NCI-H1105 (cell line): ENCODE measurements at regions not wholly inside any gene's neighbourhood (a gene's known extent, or its start where the extent isn't known, plus 50 kb on each side); places are given as distances from the start of the nearest gene placed in this dataset.
"Not testable (repeated sequence)": the region's sequence is repeated elsewhere in the genome, so short reads cannot be mapped to it uniquely, and the experiment has no call there.

Experiments used
- DNase-seq: peaks from one replicate; lab custom pipeline; 2025; lab: John Stamatoyannopoulos, UW

DNA sequence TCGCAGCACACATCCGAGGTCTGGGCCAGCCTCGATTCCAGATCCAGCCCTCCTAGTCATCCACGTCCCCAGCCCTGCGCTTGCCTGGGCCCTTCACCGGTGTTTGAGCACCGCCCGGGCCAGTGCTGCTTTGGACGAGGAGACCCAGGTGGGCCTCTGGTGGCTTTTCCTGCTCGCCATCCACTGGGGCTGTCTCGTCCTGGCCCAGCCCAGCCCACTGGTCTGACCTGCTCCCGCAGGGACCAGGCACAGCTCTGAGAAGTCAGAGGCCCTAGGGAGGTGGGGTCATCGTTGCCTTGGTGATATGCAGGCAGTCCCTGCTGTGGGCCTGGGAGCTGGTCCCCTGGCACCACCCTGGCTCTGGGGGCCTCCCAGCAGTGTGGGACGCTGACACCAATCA lies 200.8 kb downstream of the USP22 start:
- DNase-seq = not testable (repeated sequence)

DNA sequence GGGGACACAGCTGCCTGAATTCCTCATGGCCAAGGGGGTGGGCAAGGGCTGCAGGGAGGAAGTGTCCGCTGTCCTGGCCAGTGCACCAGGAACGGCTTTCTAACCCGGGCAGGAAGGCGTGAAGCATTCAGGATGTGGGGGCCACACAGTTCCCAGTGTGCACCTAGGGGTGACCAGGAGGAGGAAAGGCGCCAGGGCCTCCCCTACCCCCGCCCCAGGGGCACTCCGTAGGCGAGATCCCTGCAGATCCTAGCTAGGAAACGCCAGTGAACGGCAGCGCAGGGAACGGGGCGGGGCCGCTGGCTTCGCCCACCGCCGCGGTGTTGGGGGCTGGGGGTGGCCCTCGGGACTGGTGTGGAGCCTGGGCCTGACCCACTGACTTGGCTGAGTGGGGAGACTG lies 199.6 kb downstream of the USP22 start:
- DNase-seq = not testable (repeated sequence)

DNA sequence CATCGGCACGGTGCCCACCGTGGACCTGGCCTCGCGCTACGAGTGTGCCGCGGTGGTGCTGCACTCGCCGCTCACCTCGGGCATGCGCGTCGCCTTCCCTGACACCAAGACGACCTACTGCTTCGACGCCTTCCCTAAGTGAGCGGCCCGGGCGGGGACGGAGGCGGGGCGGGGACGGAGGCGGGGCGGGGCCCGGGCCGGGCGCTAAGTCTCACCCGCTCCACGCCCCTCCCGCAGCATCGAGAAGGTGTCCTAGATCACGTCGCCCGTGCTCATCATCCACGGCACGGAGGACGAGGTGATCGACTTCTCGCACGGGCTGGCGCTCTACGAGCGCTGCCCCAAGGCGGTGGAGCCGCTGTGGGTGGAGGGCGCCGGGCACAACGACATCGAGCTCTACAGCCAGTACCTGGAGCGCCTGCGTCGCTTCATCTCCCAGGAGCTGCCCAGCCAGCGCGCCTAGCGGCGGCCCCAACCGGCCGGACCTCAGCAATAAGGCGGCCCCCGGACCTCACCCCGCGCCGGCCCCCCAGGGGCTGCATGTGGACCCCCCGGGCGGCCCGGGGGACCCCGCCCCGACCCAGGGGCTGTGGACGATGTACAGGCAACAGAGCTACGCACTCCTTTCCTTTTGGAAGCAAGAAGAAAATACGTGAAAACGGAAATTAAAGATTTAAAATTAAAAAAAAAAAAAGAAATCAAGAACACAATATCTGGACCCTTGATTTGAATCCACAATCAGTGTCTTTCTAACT lies 198.8 kb downstream of the USP22 start:
- DNase-seq = not testable (repeated sequence)

DNA sequence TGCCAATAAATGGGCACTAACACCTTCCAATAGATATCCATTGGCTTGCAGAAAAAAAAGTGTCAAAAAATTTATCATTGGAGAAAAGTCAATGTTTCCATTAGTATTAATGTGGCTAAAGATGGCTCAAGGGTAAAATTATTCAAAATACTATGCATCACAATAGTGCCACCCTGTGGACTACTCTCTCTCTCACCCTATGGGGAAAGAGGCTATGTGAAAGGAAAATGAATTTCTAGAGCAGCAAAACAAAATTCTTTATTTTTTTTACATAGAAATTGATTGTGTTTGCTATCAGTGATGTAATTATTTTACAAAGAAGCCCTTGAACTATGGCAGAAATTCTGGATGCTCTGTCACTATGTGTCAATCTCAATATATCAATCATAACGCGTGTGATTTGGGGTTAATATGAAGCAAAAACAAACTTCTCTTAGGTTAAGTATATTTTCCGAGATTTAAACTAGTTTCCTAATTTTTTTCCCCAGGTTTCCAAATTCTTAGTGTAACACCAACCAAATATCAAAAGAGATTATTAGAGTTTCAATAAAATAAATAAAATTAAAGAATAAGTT lies 193.9 kb downstream of the USP22 start:
- not testable (repeated sequence) for DNase-seq

DNA sequence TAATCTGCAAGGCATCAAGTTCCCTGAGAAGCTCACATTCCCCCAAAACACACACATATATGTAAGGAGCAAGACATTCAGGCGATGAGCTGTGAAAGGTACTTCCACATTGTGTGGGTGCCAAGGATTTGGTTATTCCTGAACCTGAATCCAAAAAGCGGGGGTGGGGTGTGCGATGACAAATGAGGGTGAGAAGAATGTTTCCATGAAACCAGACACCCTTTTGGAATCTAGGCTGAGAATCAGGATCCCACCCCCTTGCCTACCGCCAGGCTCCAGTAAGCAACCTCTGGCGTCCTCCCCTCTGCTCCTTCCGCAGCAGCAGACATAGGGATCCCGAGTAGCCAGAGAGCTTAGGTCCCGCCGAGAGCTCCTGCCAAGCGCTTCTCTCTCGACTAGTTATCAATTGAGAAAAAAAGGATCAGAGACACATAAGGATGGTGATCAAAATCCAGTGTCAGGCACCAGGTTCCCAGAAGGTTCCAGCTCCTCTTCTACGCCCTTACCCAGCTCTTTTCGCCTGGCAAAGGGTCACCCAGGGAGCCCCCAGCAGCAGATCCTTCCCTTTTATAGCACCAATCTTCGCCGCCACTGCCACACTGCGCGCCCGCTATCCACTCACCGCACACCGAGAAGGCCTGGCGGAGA lies 191.1 kb downstream of the USP22 start:
- peak; percentile 35 for DNase-seq

DNA sequence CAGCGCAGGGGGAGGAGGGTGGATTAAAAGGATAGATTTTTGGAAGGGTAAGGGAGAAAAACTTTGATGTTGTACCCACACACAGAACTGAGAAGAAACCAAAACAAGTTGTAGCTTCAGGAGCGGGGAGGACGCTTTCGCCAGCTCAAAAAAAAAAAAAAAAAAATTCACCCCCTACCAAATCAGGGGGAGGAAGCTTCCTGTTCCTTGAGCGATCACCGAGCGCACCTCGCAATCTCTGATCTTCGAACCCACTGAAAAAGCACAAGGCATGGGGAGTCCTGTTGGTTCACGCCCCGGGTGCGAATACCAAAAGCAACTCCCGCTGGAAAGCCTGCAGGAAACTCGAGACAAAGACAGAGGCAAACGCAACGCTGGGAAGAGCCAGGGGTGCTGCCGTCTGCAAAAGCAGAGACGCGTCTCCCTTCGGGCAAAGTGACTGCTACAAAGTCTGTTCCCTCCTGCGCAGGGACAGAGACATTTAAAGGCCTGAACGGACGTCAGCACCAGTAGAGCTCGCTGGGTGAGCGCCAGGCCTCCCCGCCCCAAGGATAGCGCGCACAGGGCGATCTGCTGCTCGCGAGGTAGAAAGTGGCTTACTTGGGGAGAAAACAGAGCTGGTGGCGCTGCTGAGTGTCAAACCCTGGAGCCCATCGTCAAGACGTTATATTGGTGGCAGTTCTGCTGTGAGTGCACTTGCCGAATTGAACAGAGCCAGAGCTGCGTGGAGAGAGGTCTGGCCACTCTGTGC lies 190.4 kb downstream of the USP22 start:
- DNase-seq = peak; percentile 55

DNA sequence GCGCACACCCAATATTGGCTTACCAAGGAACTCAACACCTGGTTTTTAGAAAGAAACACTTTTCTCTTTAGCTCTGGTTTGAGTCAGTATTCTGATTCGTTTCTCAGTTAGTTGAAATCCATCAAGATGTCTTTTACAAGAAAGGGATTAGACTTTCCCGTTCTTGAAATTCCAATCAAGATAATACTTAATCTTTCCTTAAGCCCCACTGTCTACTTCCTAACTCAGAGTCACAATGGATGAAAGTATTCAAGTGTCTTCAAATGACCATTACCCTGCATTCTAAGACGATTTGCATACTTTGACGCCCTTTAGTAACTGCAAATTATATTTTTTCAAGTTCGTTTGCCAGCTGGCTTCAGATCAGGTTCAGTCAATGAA lies 189.8 kb downstream of the USP22 start:
- DNase-seq = no peak

DNA sequence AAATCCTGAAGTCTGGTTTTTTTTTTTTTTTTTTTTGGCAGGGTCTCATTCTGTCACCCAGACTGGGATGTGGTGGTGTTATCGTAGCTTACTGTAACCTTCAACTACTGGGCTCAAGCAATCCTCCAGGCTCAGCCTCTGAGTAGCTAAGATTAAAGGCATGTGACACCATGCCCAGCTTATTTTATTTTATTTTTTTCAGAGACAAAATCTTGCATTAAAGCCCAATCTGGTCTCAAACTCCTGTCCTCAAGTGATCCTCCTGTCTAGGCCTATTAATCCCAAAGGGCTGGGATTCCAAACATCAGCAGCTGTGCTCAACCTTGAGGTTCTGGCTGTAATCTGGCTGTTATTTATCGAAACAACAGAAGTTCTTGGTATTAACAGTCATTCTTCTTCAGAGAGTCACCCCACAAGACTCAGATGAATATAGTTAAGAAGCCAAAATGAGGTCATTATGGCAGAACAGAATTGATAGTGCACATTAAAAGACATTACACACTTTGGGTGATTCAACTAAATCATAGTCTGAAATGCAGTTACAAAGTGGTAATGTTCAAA lies 186.8 kb downstream of the USP22 start:
- DNase-seq = not testable (repeated sequence)

DNA sequence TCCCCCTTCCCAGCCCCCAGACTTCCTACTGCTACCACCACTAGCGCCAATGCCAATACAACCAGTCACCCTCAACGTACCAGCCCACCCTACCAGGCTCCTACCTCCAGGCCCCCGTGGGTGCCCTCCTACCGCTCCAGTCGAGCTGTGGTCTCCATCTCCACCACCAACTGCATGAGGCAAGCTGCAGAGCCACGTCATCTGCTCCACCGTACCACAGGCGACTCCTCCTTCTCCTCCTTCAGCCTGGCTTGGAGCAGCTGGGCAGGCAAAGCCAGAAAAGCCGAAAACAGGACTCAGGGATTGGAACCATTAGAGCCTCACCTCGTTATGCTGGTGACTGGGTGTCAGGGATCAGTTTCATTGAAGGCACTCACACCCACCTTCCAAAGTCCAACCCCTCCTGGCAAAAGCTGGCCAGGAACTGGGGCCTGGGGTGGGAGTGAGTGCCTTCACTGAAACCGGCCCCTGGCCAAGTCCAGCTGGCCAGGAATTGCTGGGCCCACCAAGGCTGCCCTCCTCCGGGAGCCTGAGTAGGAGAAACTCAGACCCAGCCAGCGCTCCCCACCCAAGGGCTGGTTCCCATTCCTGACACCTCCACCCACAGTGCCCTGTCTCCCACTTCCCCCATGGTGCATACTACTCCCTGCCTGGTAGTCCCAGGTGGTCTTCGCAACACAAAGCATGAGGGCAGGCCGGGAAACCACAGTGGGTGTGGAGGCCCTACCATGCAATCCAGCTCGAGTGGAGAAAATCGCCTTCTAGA lies 176.2 kb downstream of the USP22 start:
- DNase-seq = not testable (repeated sequence)

DNA sequence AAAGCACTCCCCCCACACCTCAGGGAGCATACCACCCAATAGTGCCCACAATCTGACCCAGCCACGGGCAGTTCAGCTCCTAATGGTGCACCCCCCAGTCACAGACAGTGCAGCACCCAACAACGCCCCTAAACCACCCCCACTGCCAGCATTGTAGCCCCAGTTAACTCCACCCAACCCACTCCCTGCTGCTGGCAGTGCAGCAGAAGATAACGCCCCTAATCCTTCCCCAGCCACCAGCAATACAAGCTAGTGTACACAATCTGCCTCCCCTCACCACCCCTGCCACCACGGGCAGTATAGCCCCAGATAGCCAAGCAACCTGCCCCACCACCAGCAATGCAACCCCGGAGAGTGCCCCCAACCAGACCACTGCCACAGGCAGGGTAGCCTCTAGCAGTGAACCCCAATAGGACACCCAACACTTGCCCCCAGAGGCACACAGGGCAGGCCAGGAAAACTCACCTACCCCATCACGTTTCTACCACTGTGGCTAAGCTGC lies 175.3 kb downstream of the USP22 start:
- not testable (repeated sequence) for DNase-seq

DNA sequence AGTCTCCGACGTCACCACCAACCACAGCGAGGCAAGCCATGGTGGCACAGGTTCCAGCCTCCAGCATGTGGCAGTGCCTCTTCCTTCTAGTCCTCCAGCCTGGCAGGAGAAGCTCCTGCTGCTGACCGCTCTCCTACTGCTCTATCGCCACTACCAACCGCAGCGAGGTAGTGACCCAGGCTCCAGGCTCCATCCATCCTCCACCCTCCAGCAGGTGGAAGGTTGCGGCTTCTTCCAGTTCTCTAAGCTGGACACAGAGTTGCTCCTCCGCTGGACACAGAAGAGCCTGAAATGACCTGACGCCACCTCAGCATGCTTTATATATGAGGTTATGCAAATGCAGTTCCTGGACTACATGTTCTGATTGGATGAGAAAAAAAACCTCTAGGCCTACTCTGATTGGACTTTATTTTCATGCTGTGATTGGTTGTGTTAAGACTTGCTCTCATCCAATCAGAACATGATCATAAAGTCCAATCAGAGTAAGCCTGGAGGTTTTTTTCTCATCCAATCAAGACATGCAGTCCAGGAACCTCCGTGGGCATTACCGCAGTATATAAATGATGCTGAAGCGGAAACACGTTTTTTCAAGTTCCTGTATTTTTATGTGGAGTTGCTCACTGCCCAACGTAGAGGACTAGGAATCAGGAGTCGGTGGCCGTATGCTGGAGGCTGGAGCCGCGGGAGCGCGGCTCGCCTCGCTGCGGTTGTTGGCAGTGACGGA lies 174.7 kb downstream of the USP22 start:
- not testable (repeated sequence) for DNase-seq

DNA sequence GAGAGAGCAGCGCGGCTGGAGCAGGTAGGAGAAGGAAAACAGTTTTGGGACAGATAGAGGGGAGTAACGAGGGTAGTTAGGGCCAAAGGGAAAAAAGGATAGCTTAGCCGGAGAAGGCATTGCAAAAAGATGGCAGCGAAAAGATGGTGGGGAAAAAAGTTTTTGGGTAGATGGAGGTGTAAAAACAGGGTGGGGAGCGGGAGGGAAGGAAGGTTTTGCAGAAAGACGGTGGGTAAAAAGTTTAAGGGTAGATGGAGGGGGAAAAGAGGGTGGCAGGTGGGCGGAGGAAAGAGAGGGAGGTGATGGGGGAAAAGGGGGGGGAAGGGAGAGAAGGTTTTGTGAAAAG lies 174.2 kb downstream of the USP22 start:
- DNase-seq = not testable (repeated sequence)

DNA sequence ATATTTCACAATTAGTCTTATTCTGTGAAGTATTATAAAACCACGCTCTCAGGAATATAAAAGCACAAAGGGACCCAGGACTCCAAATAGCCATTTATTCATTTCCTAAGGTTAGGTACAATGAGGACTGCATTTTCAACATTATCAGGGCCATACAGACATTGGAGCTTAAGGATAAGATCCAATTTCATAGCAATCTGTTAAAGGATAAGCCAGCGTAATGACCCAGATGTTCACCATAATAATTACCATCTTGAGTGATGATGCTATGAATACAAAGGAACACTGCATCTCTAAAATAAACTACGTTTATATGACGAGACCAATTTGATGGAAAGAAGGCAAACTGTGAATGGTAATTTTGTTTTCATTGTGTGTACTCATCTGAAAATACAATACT lies 169.6 kb downstream of the USP22 start:
- DNase-seq = not testable (repeated sequence)

DNA sequence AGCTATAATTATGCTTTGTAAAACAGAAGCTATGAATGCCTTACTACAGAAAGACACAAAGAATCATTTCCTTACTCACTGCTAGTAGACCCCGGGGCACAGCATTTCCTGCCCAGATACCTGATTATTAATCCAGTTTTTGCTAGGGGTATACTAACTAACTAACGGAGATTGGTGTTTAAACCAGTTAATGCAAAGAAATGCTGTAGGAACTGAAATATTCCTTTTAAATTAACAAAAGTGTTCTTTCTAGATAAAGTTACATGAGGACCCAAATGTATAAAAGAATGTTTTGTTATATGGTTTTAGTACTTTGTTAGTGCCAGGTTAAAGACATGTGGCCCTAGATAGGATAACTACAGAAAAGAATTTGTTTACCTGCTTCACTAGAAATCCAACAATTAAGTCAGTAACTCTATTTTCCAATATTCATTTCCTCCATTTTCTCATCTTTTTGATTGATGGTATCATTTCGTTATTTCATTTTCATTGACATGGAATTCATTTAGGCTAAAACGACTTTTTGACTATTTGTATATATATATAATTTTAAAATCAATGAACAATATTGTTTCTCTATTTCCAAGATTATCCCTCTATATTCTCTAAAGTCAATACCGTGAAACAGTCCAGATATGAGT lies 169.0 kb downstream of the USP22 start:
- DNase-seq = not testable (repeated sequence)

DNA sequence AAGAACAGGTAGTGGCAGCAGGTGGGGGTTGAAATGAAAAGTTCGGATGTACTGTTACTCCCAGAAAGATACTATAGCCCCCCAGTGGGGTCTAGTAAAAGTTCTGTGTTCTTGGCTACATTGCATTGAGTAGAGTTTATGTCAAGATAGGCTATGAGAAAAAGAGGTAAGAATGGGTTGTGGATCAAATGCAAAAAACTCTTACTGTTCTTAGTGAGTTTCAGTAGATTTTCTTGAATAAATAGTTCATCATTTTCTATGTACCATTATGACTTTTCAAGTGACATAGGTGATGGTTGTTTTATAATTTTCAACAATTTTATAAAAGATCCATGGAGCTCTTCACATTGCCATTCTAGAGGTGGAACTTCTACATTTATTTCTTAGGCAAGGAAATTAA lies 165.4 kb downstream of the USP22 start:
- DNase-seq = not testable (repeated sequence)

DNA sequence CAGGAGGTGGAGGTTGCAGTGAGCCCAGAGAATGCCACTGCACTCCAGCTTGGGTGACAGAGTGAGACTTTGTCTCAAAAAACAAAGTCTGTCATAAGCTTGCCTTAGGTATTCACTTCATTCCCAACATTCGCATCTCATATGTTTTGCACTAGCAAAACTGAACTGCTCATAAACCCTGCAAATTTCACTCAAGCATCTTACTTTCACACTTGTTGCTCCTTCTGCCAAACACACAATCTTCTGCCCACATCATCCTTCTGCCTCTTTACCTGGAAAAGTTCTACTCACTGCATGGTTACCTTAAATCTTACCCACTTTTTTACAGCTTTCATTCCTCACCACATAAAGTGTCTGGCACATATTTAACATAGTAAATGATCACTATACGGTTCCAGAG lies 152.5 kb downstream of the USP22 start:
- no peak for DNase-seq

DNA sequence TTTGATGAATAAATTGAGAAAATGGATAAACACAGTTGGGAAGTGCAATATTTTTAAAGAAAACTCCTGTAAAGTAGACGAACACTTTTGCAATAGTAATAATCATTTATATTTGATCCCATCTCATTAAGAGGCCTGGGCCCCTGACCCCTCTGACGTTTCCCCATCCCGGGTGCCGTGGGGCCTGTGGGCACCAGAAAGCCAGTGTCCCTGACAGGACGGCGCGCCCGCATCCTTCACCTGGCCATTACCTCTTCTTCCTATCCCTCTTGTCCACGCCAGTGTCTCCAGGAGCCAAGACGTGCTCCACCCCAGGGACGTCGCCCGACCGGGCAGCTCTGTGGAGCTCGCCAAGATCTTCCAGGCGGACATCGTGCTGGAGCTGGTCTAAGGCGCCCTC lies 147.4 kb downstream of the USP22 start:
- not testable (repeated sequence) for DNase-seq

DNA sequence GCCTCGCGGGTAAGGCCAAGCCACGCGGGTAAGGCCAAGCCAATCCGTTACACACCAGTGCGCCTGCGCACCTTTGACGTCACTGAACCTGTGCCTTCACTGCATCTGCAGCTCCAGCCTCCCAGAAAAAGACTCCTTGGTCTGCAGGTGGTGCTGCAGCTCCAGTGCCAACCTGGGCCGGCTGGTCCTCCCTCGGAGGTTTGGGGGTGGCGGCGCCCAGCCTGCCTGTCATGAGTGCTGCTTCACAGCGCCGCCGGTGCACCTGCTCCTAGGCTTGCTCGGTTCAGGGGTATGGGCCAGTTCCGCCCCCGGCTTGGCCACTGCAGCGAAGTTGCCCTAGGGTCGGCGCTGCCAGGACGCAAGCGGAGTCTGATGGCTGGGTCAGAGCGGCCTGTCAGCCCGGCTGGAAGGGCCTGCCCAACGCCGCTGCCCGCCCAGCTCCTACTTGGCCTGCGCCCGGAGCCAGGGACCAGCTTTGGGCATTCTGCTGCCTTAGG lies 146.6 kb downstream of the USP22 start:
- DNase-seq = no peak

DNA sequence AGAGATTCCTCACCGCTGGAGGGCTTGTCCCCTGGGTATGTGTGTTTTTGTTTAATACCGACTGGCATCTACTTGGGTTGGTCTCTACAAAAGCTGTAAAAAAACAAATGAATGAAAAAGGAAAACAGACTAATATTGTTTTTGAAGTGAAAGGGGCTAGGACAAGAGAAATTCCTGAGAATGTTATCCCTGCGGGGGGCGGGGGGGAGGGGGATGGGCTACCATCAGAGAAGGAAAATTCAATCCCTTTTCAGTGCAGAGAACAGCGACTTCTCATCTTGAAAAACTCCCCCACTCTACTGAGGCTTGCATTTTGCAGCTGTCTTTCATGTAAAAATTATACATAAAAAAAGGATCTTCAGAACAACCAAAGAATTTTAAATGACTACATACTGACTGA lies 144.1 kb downstream of the USP22 start:
- not testable (repeated sequence) for DNase-seq

DNA sequence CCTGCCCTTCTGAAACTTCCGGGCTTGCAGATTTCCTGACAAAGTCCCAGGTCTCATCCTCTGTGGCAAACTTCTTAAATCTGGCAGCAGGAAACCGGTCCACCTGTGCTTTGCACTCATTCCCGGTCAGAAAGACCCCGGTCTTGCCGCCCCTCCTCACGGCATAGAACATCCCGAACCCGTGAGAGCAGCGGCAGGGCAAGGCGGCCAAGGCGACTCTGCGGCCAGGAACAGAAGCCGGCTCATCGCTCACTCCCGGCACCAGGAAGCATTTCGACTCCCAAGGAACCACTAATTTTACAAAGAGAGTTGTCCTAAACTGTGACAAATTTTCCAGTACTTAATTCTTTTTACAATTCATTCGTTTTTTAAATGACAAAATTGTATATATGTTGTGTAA lies 140.3 kb downstream of the USP22 start:
- not testable (repeated sequence) for DNase-seq
